GM12878 (cell line): ENCODE measurements at regions not wholly inside any gene's neighbourhood (a gene's known extent, or its start where the extent isn't known, plus 50 kb on each side); places are given as distances from the start of the nearest gene placed in this dataset.

ENCODE experiments used
- ATAC-seq: fragments of 200-7000 bp; cut with Tn5 transposase; 3 replicates; pipeline ENCODE4 v1.9.1; 2020; ENCODE audit warnings: mild to moderate bottlenecking, moderate library complexity
- BruUV-seq: library from RNA; stranded (reverse); fragments of 400-500 nt; replicated peaks from 2 replicates; lab custom pipeline; 2021; lab: Mats Ljungman, UMichigan
- CTCF ChIA-PET: fragments of 300-600 bp; sonication (Branson Sonifier 250); formaldehyde crosslinking; extraction: SDS; loops from one replicate; lab custom pipeline; 2021; ENCODE audit warnings: inconsistent platforms; lab: Yijun Ruan, JAX
- POLR2A ChIA-PET: fragments of 350-600 bp; formaldehyde crosslinking; extraction: SDS; loops from one replicate; lab custom pipeline; 2021; ENCODE audit warnings: inconsistent platforms; lab: Charles Lee
- RAD21 ChIA-PET: fragments of 300-600 bp; sonication (Branson Sonifier 250); formaldehyde crosslinking; loops from one replicate; lab custom pipeline; 2023; ENCODE audit warnings: antibody characterized with exemption; ENCODE audit not compliant: unreplicated experiment; lab: Charles Lee
- SMC1A ChIA-PET: fragments of 300-600 bp; sonication (Branson Sonifier 250); formaldehyde crosslinking; loops from one replicate; lab custom pipeline; 2023; ENCODE audit not compliant: unreplicated experiment, uncharacterized antibody; lab: Charles Lee
- DNase-seq: peaks from one replicate; pipeline ENCODE4 v3.0.0-alpha.2; 2011; ENCODE audit warnings: low read depth, low spot score
- FAIRE-seq: peaks from 3 replicates; lab custom pipeline; 2011; peaks lifted over from hg19 to GRCh38; lab: Jason Lieb, UNC
- H2AFZ ChIP-seq: 2 replicates; pipeline ENCODE4 v1.6.0; 2011; ENCODE audit warnings: low read depth, low read length, control low read depth; ENCODE audit not compliant: control insufficient read depth
- H3K27ac ChIP-seq: 2 replicates; pipeline ENCODE4 v1.5.1; 2011; ENCODE audit warnings: control low read depth; ENCODE audit not compliant: control insufficient read depth, insufficient read depth
- H3K27me3 ChIP-seq, 2 experiments: replicated peaks in 1 of 2; 2 replicates each; pipeline versions ENCODE4 v1.6.0 to v1.6.1; 2011; ENCODE audit warnings: low read length in 1 of 2; ENCODE audit not compliant: control insufficient read depth in 2 of 2, insufficient read depth in 2 of 2
- H3K36me3 ChIP-seq, 2 experiments: 2 replicates each; pipeline ENCODE4 v1.5.1; 2011; ENCODE audit warnings: low read length in 1 of 2; ENCODE audit not compliant: control insufficient read depth in 2 of 2, insufficient read depth in 2 of 2
- H3K4me1 ChIP-seq: 2 replicates; pipeline ENCODE4 v1.6.1; 2011; ENCODE audit warnings: mild to moderate bottlenecking, low read length, moderate library complexity, mixed read lengths; ENCODE audit not compliant: control insufficient read depth, insufficient read depth
- H3K4me2 ChIP-seq: 2 replicates; pipeline ENCODE4 v1.6.0; 2011; ENCODE audit warnings: control low read depth; ENCODE audit not compliant: control insufficient read depth, insufficient read depth
- H3K4me3 ChIP-seq: fragments of 200-600 bp; sonication (generic); 2 replicates; pipeline ENCODE4 v1.5.1; 2016
- H3K79me2 ChIP-seq: 2 replicates; pipeline ENCODE4 v1.6.0; 2011; ENCODE audit warnings: low read length; ENCODE audit not compliant: control insufficient read depth, insufficient read depth
- H3K9ac ChIP-seq: 2 replicates; pipeline ENCODE4 v1.8.0; 2011; ENCODE audit warnings: low read length, control low read depth, mixed read lengths; ENCODE audit not compliant: control insufficient read depth, insufficient read depth
- H3K9me3 ChIP-seq: replicated peaks from 3 replicates; pipeline ENCODE4 v1.5.1; 2011; ENCODE audit warnings: mild to moderate bottlenecking, low read length; ENCODE audit not compliant: control insufficient read depth, insufficient read depth
- H4K20me1 ChIP-seq: 2 replicates; pipeline ENCODE4 v1.6.0; 2011; ENCODE audit not compliant: control insufficient read depth, insufficient read depth
- ASH2L ChIP-seq: fragments of 300-600, 200-600 bp; sonication (generic); IDR thresholded peaks from 2 replicates; pipeline ENCODE4 v1.6.1; 2017; ENCODE audit warnings: low read depth, mild to moderate bottlenecking, borderline replicate concordance
- ATF2 ChIP-seq: IDR thresholded peaks from 2 replicates; pipeline ENCODE4 v1.6.1; 2012; ENCODE audit warnings: low read length, inconsistent platforms
- CHD1 ChIP-seq: IDR thresholded peaks from 2 replicates; pipeline ENCODE4 v1.6.1; 2012; ENCODE audit warnings: low read depth, low read length, improper control_type of control experiment
- E2F8 ChIP-seq: fragments of 450-650 bp; IDR thresholded peaks from 2 replicates; pipeline ENCODE4 v1.6.1; 2018; ENCODE audit warnings: mild to moderate bottlenecking, low read depth, moderate library complexity; ENCODE audit not compliant: partially characterized antibody
- POLR2A ChIP-seq: IDR thresholded peaks from 2 replicates; pipeline ENCODE4 v1.6.1; 2011; ENCODE audit warnings: low read depth, mild to moderate bottlenecking, low read length
- POLR2AphosphoS5 ChIP-seq: IDR thresholded peaks from 2 replicates; pipeline ENCODE4 v1.6.1; 2011; ENCODE audit warnings: mild to moderate bottlenecking, low read length, inconsistent platforms
- SMAD1 ChIP-seq: fragments of 450-650 bp; IDR thresholded peaks from 2 replicates; pipeline ENCODE4 v1.6.1; 2018; ENCODE audit warnings: mild to moderate bottlenecking, low read depth; ENCODE audit not compliant: partially characterized antibody
- SMARCA5 ChIP-seq: fragments of 450-650 bp; IDR thresholded peaks from 2 replicates; pipeline ENCODE4 v1.6.1; 2017; ENCODE audit warnings: mild to moderate bottlenecking
- SP1 ChIP-seq: IDR thresholded peaks from one replicate; pipeline ENCODE4 v1.6.1; 2011; ENCODE audit warnings: low read depth, low read length
- SPI1 ChIP-seq: IDR thresholded peaks from 2 replicates; pipeline ENCODE4 v1.6.1; 2011; ENCODE audit warnings: low read depth, mild to moderate bottlenecking, low read length, moderate library complexity, borderline replicate concordance; ENCODE audit not compliant: insufficient read depth
- STAT3 ChIP-seq: IDR thresholded peaks from 2 replicates; pipeline ENCODE4 v1.6.1; 2011; ENCODE audit warnings: low read depth, low read length, improper control_type of control experiment
- TAF1 ChIP-seq: IDR thresholded peaks from 2 replicates; pipeline ENCODE4 v1.6.1; 2011; ENCODE audit warnings: mild to moderate bottlenecking, low read depth, low read length, borderline replicate concordance
- ZBTB40 ChIP-seq: fragments of 450-650 bp; IDR thresholded peaks from 2 replicates; pipeline ENCODE4 v1.6.1; 2016; ENCODE audit warnings: mild to moderate bottlenecking, moderate library complexity, borderline replicate concordance
- ZNF384 ChIP-seq: IDR thresholded peaks from 2 replicates; pipeline ENCODE4 v1.6.1; 2012; ENCODE audit warnings: low read depth, mild to moderate bottlenecking, low read length, improper control_type of control experiment, borderline replicate concordance
- ZNF622 ChIP-seq: fragments of 450-650 bp; IDR thresholded peaks from 2 replicates; pipeline ENCODE4 v1.6.1; 2017; ENCODE audit warnings: mild to moderate bottlenecking, inconsistent platforms
- ZZZ3 ChIP-seq: IDR thresholded peaks from 2 replicates; pipeline ENCODE4 v1.6.1; 2011; ENCODE audit warnings: low read depth; ENCODE audit not compliant: control insufficient read depth, insufficient read length
- WGBS: methylation state at CpG from one replicate; pipeline ENCODE4 v1.1.6; 2016; ENCODE audit warnings: low lambda C conversion rate; ENCODE audit not compliant: insufficient replicate concordance, insufficient coverage; ENCODE audit errors: missing lambda C conversion rate; 5-methylcytosine and 5-hydroxymethylcytosine counted together
- in situ Hi-C: fragments of 300-500 bp; cut with MboI; formaldehyde crosslinking; loops from 9 replicates; pipeline ENCODE4 v1.14.3; 2018; ENCODE audit warnings: mixed read lengths
- intact Hi-C: fragments of 100-400 bp; cut with micrococcal nuclease; formaldehyde crosslinking; loops from one replicate; pipeline ENCODE4 v1.14.2; 2022; ENCODE audit not compliant: unreplicated experiment

- no TSS peak for BruUV-seq
- ChIA-PET CTCF (no interaction called here), POLR2A (no interaction called here), SMC1A (interaction anchor here (1.0 kb wide), 1 partner anchor 185 kb away, joined by 3 read pairs; no protein-coding TSS in a partner anchor), RAD21 (no interaction called here)
- DNase-seq (no peak), ATAC-seq (no peak), FAIRE-seq (no peak)
- Histone ChIP-seq H3K36me3 (no peaks in the 10 kb centered on the region), H3K9me3 (no peaks in the 10 kb centered on the region), H2AFZ (no peak overlapping the region), H3K79me2 (no peaks in the 10 kb centered on the region), H3K4me3 (no peak overlapping the region), H3K27ac (no peak overlapping the region), H3K9ac (no peak overlapping the region), H3K4me1 (no peaks in the 10 kb centered on the region), H3K27me3 (no peaks in the 10 kb centered on the region), H3K4me2 (no peak overlapping the region), H4K20me1 (no peaks in the 10 kb centered on the region)
- in situ Hi-C loops (no loop called here), intact Hi-C loops (no loop called here)
- WGBS = 66% methylated on average over 5 of the region's 5 CpGs
- TF ChIP-seq ZNF622 (no peak), SP1 (no peak), STAT3 (no peak), E2F8 (no peak), TAF1 (no peak), ZBTB40 (no peak), POLR2AphosphoS5 (no peak), ATF2 (no peak), CHD1 (no peak), POLR2A (no peak), SMARCA5 (no peak), ZZZ3 (no peak), SMAD1 (no peak), ZNF384 (no peak), ASH2L (no peak), SPI1 (no peak)
Measured at GRCh38 chr5:148926207-148926606, 99.8 kb downstream of the ADRB2 start.
